GM12878 (cell line): ENCODE measurements at regions not wholly inside any gene's neighbourhood (a gene's known extent, or its start where the extent isn't known, plus 50 kb on each side); places are given as distances from the start of the nearest gene placed in this dataset.

Experiments
- ATAC-seq: fragments of 200-7000 bp; cut with Tn5 transposase; 3 replicates; pipeline ENCODE4 v1.9.1; 2020; ENCODE audit warnings: mild to moderate bottlenecking, moderate library complexity
- BruUV-seq: library from RNA; stranded (reverse); fragments of 400-500 nt; replicated peaks from 2 replicates; lab custom pipeline; 2021; lab: Mats Ljungman, UMichigan
- CTCF ChIA-PET: fragments of 300-600 bp; sonication (Branson Sonifier 250); formaldehyde crosslinking; extraction: SDS; loops from one replicate; lab custom pipeline; 2021; ENCODE audit warnings: inconsistent platforms; lab: Yijun Ruan, JAX
- POLR2A ChIA-PET: fragments of 350-600 bp; formaldehyde crosslinking; extraction: SDS; loops from one replicate; lab custom pipeline; 2021; ENCODE audit warnings: inconsistent platforms; lab: Charles Lee
- RAD21 ChIA-PET: fragments of 300-600 bp; sonication (Branson Sonifier 250); formaldehyde crosslinking; loops from one replicate; lab custom pipeline; 2023; ENCODE audit warnings: antibody characterized with exemption; ENCODE audit not compliant: unreplicated experiment; lab: Charles Lee
- SMC1A ChIA-PET: fragments of 300-600 bp; sonication (Branson Sonifier 250); formaldehyde crosslinking; loops from one replicate; lab custom pipeline; 2023; ENCODE audit not compliant: unreplicated experiment, uncharacterized antibody; lab: Charles Lee
- DNase-seq: peaks from one replicate; pipeline ENCODE4 v3.0.0-alpha.2; 2011; ENCODE audit warnings: low read depth, low spot score
- FAIRE-seq: peaks from 3 replicates; lab custom pipeline; 2011; peaks lifted over from hg19 to GRCh38; lab: Jason Lieb, UNC
- H2AFZ ChIP-seq: 2 replicates; pipeline ENCODE4 v1.6.0; 2011; ENCODE audit warnings: low read depth, low read length, control low read depth; ENCODE audit not compliant: control insufficient read depth
- H3K27ac ChIP-seq: 2 replicates; pipeline ENCODE4 v1.5.1; 2011; ENCODE audit warnings: control low read depth; ENCODE audit not compliant: control insufficient read depth, insufficient read depth
- H3K27me3 ChIP-seq, 2 experiments: replicated peaks in 1 of 2; 2 replicates each; pipeline versions ENCODE4 v1.6.0 to v1.6.1; 2011; ENCODE audit warnings: low read length in 1 of 2; ENCODE audit not compliant: control insufficient read depth in 2 of 2, insufficient read depth in 2 of 2
- H3K36me3 ChIP-seq, 2 experiments: 2 replicates each; pipeline ENCODE4 v1.5.1; 2011; ENCODE audit warnings: low read length in 1 of 2; ENCODE audit not compliant: control insufficient read depth in 2 of 2, insufficient read depth in 2 of 2
- H3K4me1 ChIP-seq: 2 replicates; pipeline ENCODE4 v1.6.1; 2011; ENCODE audit warnings: mild to moderate bottlenecking, low read length, moderate library complexity, mixed read lengths; ENCODE audit not compliant: control insufficient read depth, insufficient read depth
- H3K4me2 ChIP-seq: 2 replicates; pipeline ENCODE4 v1.6.0; 2011; ENCODE audit warnings: control low read depth; ENCODE audit not compliant: control insufficient read depth, insufficient read depth
- H3K4me3 ChIP-seq: fragments of 200-600 bp; sonication (generic); 2 replicates; pipeline ENCODE4 v1.5.1; 2016
- H3K79me2 ChIP-seq: 2 replicates; pipeline ENCODE4 v1.6.0; 2011; ENCODE audit warnings: low read length; ENCODE audit not compliant: control insufficient read depth, insufficient read depth
- H3K9ac ChIP-seq: 2 replicates; pipeline ENCODE4 v1.8.0; 2011; ENCODE audit warnings: low read length, control low read depth, mixed read lengths; ENCODE audit not compliant: control insufficient read depth, insufficient read depth
- H3K9me3 ChIP-seq: replicated peaks from 3 replicates; pipeline ENCODE4 v1.5.1; 2011; ENCODE audit warnings: mild to moderate bottlenecking, low read length; ENCODE audit not compliant: control insufficient read depth, insufficient read depth
- H4K20me1 ChIP-seq: 2 replicates; pipeline ENCODE4 v1.6.0; 2011; ENCODE audit not compliant: control insufficient read depth, insufficient read depth
- EED ChIP-seq: sonication (generic); IDR thresholded peaks from 2 replicates; pipeline ENCODE4 v1.6.1; 2016; ENCODE audit warnings: antibody characterized with exemption, low read depth
- EP300 ChIP-seq, 2 experiments: fragments of 150-350 bp in 1 of 2; IDR thresholded peaks; 2 replicates each; pipeline ENCODE4 v1.6.1; 2011 to 2012; ENCODE audit warnings: low read depth in 2 of 2, low read length in 2 of 2, borderline replicate concordance in 1 of 2, improper control_type of control experiment in 1 of 2, inconsistent platforms in 1 of 2; ENCODE audit not compliant: control insufficient read depth in 1 of 2
- FOS ChIP-seq: IDR thresholded peaks from 3 replicates; pipeline ENCODE4 v1.6.1; 2011; ENCODE audit warnings: borderline replicate concordance; ENCODE audit not compliant: insufficient read length; ENCODE audit errors: extremely low read depth
- IRF5 ChIP-seq: fragments of 450-650 bp; IDR thresholded peaks from 2 replicates; pipeline ENCODE4 v1.6.1; 2017; ENCODE audit warnings: borderline replicate concordance
- MYC ChIP-seq: IDR thresholded peaks from 2 replicates; pipeline ENCODE4 v1.6.1; 2011; ENCODE audit warnings: mild to moderate bottlenecking, low read length, moderate library complexity, inconsistent platforms; ENCODE audit not compliant: insufficient read depth, insufficient replicate concordance, insufficient read length, severe bottlenecking
- PML ChIP-seq: IDR thresholded peaks from 2 replicates; pipeline ENCODE4 v1.6.1; 2012; ENCODE audit warnings: low read length, inconsistent platforms
- POLR2A ChIP-seq: IDR thresholded peaks from 2 replicates; pipeline ENCODE4 v1.6.1; 2011; ENCODE audit warnings: low read depth, mild to moderate bottlenecking, low read length
- RELB ChIP-seq: fragments of 450-650 bp; IDR thresholded peaks from 2 replicates; pipeline ENCODE4 v1.6.1; 2017; ENCODE audit warnings: low read depth, mild to moderate bottlenecking, moderate library complexity
- SIN3A ChIP-seq: IDR thresholded peaks from 2 replicates; pipeline ENCODE4 v1.6.1; 2012; ENCODE audit warnings: low read depth, low read length, improper control_type of control experiment
- SIX5 ChIP-seq: IDR thresholded peaks from 2 replicates; pipeline ENCODE4 v1.6.1; 2011; ENCODE audit warnings: mild to moderate bottlenecking, low read depth, low read length, moderate library complexity; ENCODE audit not compliant: severe bottlenecking
- SMAD1 ChIP-seq: fragments of 450-650 bp; IDR thresholded peaks from 2 replicates; pipeline ENCODE4 v1.6.1; 2018; ENCODE audit warnings: mild to moderate bottlenecking, low read depth; ENCODE audit not compliant: partially characterized antibody
- SMARCA5 ChIP-seq: fragments of 450-650 bp; IDR thresholded peaks from 2 replicates; pipeline ENCODE4 v1.6.1; 2017; ENCODE audit warnings: mild to moderate bottlenecking
- SP1 ChIP-seq: IDR thresholded peaks from one replicate; pipeline ENCODE4 v1.6.1; 2011; ENCODE audit warnings: low read depth, low read length
- TAF1 ChIP-seq: IDR thresholded peaks from 2 replicates; pipeline ENCODE4 v1.6.1; 2011; ENCODE audit warnings: mild to moderate bottlenecking, low read depth, low read length, borderline replicate concordance
- ZNF207 ChIP-seq: fragments of 450-650 bp; IDR thresholded peaks from 2 replicates; pipeline ENCODE4 v1.6.1; 2014; ENCODE audit warnings: antibody characterized with exemption, mild to moderate bottlenecking, borderline replicate concordance
- ZZZ3 ChIP-seq: IDR thresholded peaks from 2 replicates; pipeline ENCODE4 v1.6.1; 2011; ENCODE audit warnings: low read depth; ENCODE audit not compliant: control insufficient read depth, insufficient read length
- WGBS: methylation state at CpG from one replicate; pipeline ENCODE4 v1.1.6; 2016; ENCODE audit warnings: low lambda C conversion rate; ENCODE audit not compliant: insufficient replicate concordance, insufficient coverage; ENCODE audit errors: missing lambda C conversion rate; 5-methylcytosine and 5-hydroxymethylcytosine counted together
- in situ Hi-C: fragments of 300-500 bp; cut with MboI; formaldehyde crosslinking; loops from 9 replicates; pipeline ENCODE4 v1.14.3; 2018; ENCODE audit warnings: mixed read lengths
- intact Hi-C: fragments of 100-400 bp; cut with micrococcal nuclease; formaldehyde crosslinking; loops from one replicate; pipeline ENCODE4 v1.14.2; 2022; ENCODE audit not compliant: unreplicated experiment

DNA sequence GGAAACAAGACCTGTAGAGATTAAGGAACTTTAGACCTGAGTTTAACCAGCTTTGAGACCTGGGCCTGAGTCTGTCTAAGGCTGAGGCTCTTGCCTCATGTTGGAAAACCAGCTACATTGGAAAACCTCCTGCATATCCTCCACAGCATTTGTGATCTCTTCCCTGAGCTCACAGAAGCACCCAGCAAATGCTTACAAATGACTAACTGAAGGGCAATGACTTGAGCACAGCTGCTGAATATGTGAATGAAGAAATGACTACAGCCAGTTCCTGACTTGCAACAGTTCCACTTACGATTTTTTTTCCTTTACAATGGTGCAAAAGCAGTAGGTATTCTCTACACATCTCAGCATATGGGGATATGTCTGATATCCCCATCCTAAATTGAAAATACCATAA, 112.4 kb upstream of the RREB1 start:
- CTCF ChIA-PET = no interaction called here
- Histone ChIP-seq H2AFZ (no peak overlapping the region), H3K4me1 (no peaks in the 10 kb centered on the region), H3K9ac (no peak overlapping the region), H3K79me2 (no peaks in the 10 kb centered on the region), H3K9me3 (no peaks in the 10 kb centered on the region), H4K20me1 (no peaks in the 10 kb centered on the region; the same call in 1 of the 2 replicates), H3K27ac (no peak overlapping the region), H3K4me2 (no peak overlapping the region), H3K4me3 (no peak overlapping the region), H3K36me3 (no peaks in the 10 kb centered on the region), H3K27me3 (no peaks in the 10 kb centered on the region)
- 8% methylated on average over 1 of the region's 1 CpG for WGBS
- no peak for FAIRE-seq
- in situ Hi-C loops (no loop called here), intact Hi-C loops (no loop called here)
- no TSS peak for BruUV-seq
- no peak for ATAC-seq
- RAD21 ChIA-PET = interaction anchor here (0.6 kb wide), 1 partner anchor 639 kb away, joined by 3 read pairs; no protein-coding TSS in a partner anchor
- POLR2A ChIA-PET = interaction anchor here (0.6 kb wide), 1 partner anchor 163 kb away, joined by 4 read pairs; no protein-coding TSS in a partner anchor
- TF ChIP-seq SP1 (no peak), SIN3A (no peak), EP300 (IDR thresholded peaks at IDR 0.05; ENCODE audit: borderline replicate concordance in 1 of 2, control insufficient read depth in 1 of 2, low read depth in 2 of 2, low read length in 2 of 2) (no peak), ZNF207 (no peak), EED (no peak), FOS (no peak), SMARCA5 (no peak), IRF5 (no peak), SIX5 (no peak), RELB (no peak), PML (no peak), MYC (no peak), SMAD1 (no peak), ZZZ3 (no peak), TAF1 (no peak), POLR2A (no peak)
- SMC1A ChIA-PET = interaction anchor here (1.0 to 1.4 kb wide), 3 partner anchors 9 to 42 kb away, joined by 3 to 4 read pairs (median 4); no protein-coding TSS in a partner anchor
- DNase-seq = no peak
